SH-SY5Y (cell line): ENCODE measurements at regions not wholly inside any gene's neighbourhood (a gene's known extent, or its start where the extent isn't known, plus 50 kb on each side); places are given as distances from the start of the nearest gene placed in this dataset.

Experiments used
- GATA2 ChIP-seq: IDR thresholded peaks from 2 replicates; pipeline ENCODE4 v1.6.1; 2011; ENCODE audit warnings: mild to moderate bottlenecking, low read depth, low read length
- GATA3 ChIP-seq: IDR thresholded peaks from 2 replicates; pipeline ENCODE4 v1.6.1; 2011; ENCODE audit warnings: low read depth, mild to moderate bottlenecking, low read length, moderate library complexity

DNA sequence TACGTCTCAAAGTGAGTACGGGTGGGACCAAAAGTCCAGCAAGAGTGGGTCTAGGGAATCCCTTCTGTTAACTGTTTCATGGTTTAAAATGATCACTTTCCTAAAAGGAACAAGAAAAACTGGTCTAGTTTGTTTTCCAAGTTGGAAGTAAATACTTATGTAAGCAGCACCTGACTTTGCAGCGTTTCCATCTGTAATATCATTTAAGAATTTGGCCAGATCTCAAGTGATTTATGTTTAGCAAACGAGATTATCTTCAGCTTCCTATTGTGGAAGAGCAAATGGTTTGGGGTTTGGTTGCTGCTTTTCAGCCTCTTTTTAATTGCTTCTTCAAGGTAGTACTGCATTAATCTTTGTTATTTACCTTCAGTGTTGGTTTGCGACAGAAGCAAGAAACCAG, 50.4 kb downstream of the FHIP1A start:
- no peak for TF ChIP-seq GATA3
- no peak for TF ChIP-seq GATA2

DNA sequence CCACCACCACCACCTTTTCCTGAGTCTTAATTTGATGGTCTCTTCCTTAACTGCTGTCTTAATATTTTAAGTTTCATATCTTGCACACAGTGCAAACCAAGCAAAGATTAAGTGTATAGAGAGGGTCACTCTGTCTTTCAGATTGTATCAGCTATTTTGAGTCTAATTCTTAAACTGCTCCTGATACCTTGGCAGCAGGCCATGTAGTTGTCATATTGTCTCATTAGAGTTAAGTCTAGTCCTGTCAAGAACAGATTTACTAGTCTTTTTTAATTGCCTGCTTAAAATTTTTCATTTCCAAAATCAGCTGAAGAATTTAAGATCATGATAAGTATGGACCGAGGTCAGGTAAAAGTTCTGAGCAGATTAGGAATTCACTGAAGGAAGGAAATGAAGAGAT, 51.5 kb downstream of the FHIP1A start:
- TF ChIP-seq GATA2 (no peak), GATA3 (no peak)

DNA sequence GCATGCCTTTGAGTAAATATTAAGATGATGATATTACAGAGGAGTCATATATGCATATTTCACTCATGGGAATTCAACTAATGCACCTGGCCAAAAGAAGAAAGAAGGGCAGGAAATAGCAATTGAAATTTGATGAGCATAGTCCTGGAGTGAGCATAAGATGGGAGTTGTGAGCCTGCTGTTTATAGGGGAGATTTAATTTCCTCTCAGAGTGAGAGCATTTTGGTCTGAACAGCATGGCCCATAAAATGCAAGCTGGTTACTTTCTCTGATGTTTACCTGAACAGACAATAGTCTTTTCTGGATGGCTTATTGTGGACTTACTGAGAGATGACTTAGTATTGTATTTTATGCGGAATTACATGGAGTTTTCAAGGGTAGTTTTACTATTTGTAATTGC, 53.6 kb downstream of the FHIP1A start:
- no peak for TF ChIP-seq GATA3

DNA sequence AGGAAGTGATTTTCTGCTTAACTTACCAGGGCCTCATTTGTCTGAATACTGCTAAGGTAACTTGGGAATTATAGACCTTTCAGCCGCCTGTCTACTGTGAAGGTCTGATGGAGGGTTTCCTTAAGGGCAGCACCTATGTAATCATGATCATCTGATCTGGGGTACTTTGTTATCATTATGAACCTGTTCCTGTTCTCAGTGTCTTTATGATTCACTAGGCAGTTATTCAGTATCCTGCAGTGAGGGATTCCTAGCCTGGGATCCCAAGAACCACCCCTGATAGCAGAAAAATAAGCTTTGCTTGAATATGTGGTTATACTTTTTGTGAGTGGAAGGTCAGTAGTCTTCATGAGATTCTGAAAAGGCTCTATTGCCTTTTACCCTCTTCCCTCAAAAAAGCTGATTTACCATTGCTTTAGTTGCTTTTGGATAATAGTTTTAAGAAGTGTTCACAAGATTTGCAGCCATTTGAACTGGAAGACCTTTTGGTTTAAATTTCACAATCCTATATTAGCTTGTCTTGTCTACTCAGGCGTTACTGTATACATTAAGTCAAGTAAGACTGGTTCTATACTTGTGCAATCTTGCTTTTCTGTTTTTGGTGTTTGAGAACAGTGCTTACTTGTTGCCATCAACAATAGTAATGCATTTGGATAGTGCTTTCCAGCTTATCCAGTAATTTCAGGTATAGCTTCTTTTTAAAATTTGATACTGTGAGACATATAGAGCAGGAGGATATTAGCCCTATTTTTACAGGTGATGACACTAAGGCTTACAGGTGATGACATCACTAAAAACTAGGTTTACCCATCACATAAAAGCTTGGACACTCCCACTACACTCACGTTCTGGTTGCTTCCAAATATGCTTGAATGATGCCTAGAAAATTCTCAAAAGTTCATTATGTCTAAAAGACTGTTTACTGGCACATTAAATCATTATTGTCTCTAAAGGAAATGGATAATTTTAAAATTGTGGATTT, 60.0 kb downstream of the FHIP1A start:
- TF ChIP-seq GATA2: no peak
- no peak for TF ChIP-seq GATA3

DNA sequence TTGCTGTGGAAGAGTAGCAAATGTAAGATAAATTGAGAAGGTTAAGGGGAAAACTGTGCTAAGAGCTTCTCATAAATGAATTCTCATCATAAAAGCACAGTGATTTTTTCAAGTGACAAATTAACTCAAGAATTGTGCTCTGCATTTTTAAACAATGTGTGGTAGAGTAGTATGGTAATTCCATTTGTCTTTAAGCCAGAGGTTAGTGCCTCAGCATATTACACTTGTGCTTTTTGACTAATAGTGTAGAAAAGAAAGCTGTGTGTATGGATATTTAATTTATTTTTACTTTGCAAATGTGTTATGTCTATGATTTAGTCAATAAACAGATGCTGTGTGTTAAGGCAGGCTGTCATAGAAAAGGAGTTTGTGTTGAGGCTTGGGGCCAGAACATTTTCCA, 61.0 kb downstream of the FHIP1A start:
- TF ChIP-seq GATA2: no peak
- TF ChIP-seq GATA3: no peak

DNA sequence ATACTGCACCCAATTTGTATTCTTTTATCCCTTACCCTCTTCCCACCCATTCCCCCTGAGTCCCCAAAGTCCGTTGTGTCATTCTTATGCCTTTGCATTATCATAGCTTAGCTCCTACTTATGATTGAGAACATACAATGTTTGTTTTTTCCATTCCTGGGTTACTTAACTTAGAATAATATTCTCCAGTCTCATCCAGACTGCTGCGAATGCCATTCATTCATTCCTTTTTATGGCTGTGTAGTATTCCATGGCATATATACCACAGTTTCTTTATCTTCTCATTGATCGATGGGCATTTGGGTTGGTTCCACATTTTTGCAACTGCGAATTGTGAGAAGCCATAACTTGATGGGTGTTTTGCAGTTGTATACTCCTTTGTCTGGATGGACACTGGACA, 62.8 kb downstream of the FHIP1A start:
- no peak for TF ChIP-seq GATA2
- TF ChIP-seq GATA3: no peak

DNA sequence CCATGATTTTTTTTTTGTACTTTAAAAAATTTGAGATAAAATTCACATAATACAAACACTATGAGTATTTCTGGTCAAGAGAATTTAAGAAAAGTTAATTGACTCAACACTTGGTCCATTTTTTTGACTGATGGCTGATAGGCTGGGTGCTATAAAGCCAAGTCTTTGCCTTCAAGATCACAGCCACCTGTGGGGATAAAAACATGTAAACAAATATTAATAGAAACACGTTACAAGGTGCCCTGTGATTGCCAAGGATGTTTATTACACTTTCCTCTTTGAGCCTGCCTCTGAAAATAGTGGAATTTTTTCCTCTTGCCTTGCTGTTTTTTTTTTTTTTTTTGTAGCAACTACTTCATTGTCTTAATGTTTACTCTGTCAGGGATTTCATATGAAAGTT, 63.3 kb downstream of the FHIP1A start:
- TF ChIP-seq GATA2: no peak
- no peak for TF ChIP-seq GATA3

DNA sequence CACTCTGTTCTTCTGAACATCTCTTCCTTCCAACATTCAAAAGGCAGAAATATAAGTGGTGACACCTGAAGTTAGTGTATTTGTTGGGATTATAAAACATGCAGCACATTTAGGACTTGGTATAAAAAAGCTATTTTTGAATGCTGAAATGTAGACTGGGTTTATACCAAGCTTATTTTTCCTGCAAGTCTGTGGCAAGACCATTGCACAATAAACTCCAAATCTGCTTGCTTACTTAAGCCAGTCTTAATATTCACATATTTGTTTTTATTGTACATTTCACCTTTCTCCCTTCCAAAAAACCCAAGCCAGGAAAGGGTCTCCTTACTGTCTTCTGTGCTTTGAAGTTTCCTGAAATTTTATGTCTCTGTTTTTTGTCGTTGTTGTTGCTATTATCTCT, 63.7 kb downstream of the FHIP1A start:
- TF ChIP-seq GATA2: no peak
- TF ChIP-seq GATA3: no peak

DNA sequence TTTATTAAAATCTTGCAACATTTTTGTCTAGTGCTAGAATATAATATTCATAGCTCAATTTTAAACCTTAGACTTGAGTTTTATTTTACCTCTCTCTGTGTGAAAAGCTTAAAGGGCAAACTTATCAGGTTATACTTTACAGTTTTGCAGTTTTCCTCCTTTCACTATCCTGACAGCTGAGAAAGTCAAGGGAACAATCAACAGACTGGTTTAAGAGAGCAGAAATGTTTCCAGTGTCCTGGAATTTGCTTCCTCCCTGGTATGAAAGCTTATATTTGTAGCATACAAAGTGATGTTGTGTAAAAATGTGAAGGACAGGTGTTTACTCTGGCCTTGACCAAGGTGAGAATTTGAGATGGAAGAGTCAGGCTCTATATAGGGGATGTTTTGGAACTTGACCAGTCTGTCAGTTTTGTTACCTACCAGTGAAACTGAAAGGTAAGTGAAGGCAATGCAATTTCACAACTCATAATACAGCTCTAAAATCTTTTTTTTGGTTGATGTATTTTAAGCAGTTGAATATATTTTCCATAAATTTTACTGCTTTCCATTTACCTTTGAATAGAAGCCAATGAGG, 64.6 kb downstream of the FHIP1A start:
- TF ChIP-seq GATA2 (no peak), GATA3 (no peak)

DNA sequence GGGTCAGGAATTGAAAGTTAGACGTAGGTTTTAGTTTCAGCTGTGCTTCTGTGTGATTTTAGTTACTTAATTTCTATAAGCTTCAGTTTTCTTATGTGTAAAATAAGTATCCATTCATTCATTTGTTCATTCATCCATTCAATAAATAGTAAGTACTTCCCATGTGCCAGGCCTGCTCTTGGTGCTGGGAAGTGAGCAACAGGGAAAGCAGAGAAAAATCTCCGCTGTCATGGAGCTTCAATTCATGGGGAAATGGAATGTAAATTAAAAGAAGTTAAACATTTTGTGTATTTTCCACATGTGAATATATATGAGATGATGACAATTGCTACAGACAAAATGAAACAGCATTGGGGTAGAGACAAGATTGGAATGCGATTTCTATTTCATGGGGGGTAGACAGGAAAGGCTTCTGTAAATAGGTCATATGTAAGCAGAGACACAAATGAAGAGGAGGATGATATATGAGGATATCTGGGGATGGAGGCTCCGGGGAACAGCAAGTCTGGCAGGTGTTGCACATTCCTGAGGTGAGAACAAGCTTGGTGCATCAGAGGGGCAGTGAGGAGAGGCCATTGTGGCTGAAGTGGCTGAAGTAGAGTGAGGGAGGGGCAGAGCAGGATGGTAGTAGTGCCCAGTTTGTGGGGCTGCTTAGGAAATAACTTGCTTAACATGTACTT, 66.2 kb downstream of the FHIP1A start:
- TF ChIP-seq GATA2: no peak
- TF ChIP-seq GATA3: no peak

DNA sequence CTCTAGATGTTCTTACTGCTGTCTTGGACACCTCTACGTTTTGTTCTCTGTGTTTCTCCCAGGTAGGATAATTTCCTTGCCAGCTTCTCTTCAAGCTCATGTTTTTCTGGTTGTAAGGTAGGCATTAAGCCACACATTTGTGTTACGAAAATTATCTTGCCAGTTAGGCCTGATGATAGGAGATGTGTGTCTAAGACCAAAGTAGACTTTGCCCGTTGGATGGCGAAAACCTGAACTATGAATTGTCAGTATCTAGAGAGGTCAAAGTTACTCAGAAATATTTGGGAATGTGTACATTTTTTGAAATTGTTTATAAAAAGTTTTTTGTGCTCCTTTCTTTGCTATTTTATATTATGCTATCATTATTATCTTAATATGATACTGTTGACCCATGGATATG, 72.8 kb downstream of the FHIP1A start:
- no peak for TF ChIP-seq GATA2
- no peak for TF ChIP-seq GATA3

DNA sequence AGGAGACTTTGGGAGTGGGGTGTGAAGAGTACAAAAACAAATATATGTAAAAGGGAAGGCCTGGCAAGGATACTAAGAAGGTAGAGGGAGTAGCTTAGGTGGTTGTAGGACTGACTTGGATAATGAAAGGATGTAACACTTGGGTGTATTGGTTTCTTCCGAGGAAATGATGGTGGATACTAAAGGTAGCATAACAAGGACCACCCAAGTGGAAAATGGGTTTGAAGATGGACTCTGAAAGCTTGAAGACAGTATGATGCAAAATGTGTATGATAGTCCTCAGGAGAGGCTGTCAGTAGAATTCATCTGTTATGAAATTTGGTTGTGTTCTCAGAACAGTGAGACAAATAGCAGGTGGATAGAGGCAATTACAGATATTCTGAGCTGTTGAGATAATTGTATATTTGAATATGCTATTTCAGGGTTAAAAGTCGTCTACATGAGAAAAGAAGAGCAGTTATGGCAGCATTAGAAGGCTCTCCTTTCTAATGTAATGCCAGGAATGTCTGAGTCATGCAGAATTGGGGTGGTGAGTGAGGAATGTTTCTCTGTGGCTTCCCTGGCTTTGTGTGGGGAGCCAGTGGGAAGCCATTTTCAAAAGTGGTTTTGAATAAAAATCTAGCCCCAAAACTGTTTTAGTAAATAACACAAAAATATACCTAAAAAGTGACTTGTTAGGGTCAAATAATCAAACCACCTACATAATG, 75.6 kb downstream of the FHIP1A start:
- TF ChIP-seq GATA2 (no peak), GATA3 (no peak)

DNA sequence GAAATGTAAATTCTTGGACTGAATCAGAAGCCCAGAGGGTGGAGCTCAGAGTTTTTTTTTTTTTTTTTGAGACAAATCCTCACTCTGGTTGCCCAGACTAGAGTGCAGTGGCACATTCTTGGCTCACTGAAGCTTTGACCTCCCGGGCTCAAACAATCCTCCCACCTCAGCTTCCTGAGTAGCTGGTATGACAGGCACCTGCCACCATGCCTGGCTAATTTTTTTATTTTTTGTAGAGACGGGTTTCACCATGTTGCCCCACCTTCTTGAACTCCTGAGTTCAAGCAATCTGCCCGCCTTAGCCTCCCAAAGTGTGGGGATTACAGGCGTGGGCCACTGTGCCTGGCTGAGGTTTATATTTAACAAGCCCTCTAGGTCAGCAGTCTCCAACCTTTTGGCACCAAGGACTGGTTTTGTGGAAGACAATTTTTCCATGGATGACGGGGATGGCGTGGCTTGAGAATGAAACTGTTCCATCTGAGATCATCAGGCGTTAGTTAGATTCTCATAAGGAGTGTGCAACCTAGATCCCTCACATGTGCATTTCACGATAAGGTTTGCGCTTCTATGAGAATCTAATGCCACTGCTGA, 76.7 kb downstream of the FHIP1A start:
- no peak for TF ChIP-seq GATA3
- TF ChIP-seq GATA2: no peak

DNA sequence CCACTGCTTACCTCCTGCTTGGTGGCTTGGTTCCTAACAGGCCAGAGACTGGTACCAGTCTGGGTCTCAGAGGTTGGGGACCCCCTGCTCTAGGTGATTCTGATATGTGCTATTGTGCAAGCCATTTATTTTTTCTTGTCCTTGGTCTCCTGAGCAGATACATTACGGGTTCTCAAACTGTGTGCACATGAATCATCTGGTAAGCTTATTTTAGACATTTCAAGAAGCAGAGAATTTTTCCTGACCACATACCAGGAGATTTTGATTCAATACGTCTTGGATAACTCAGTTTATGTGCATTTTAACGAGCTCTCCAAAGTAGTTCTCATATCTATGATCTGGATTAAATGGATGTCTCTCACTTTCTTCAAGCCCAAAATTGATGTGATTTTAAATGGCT, 77.2 kb downstream of the FHIP1A start:
- no peak for TF ChIP-seq GATA3

DNA sequence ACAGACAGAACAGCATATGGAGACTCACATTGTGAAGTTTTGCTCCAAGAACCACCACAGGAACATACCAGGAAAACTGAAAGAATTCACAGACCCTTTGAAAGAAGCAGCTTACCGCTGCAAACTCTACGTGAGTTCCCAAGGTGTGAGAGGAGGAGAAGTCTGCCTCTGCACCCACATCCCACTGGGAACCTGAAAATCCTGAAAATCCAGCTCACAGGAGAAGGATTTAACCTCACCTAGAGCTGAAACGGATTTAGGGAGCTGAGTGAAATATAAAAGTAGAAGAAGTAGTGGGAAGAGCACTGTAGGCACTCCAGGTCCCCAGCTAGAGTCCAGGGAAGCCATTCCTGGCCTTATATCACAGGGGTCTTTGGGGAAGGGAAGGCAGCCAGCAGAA, 80.0 kb downstream of the FHIP1A start:
- TF ChIP-seq GATA2 (no peak), GATA3 (no peak)
